ENCODE measurements at regions not wholly inside any gene's neighbourhood (a gene's known extent, or its start where the extent isn't known, plus 50 kb on each side); places are given as distances from the start of the nearest gene placed in this dataset.

GRCh38 chr12:33794954-33795353 is 227.3 kb upstream of the ALG10 start:
- Histone ChIP-seq H4K5ac (ENCODE audit: insufficient read length, low read depth, low read length) (no peak overlapping the region), H2BK120ac (ENCODE audit: low read depth, low read length, poor library complexity, severe bottlenecking) (no peak overlapping the region), H3K4ac (ENCODE audit: low read depth, low read length) (no peak overlapping the region), H2BK12ac (ENCODE audit: insufficient read length, low read depth, low read length) (no peak overlapping the region), H3K23ac (ENCODE audit: insufficient read length, low read depth, low read length) (no peak overlapping the region), H3K4me1 (ENCODE audit: insufficient read depth, low read length) (peaks cover 7% of the 10 kb centered on the region; the same call in 1 of the 2 replicates), H3K79me2 (ENCODE audit: insufficient read depth, low read length) (no peaks in the 10 kb centered on the region), H3K18ac (ENCODE audit: insufficient read length, low read depth, low read length) (no peak overlapping the region), H2AFZ (ENCODE audit: low read length) (no peak overlapping the region), H3K56ac (ENCODE audit: insufficient read length, low read depth, low read length) (no peak overlapping the region), H3K9me3 (ENCODE audit: control insufficient read depth, low read depth, low read length) (no peaks in the 10 kb centered on the region), H3T11ph (ENCODE audit: low read length) (no peak overlapping the region), H2BK15ac (ENCODE audit: low read depth, low read length) (no peak overlapping the region), H2AK5ac (ENCODE audit: insufficient read length, low read length) (no peak overlapping the region), H3K4me2 (ENCODE audit: insufficient read depth, insufficient read length, low read length) (no peak overlapping the region), H2BK5ac (ENCODE audit: insufficient read length, low read length) (no peak overlapping the region), H2BK20ac (ENCODE audit: low read depth, low read length, poor library complexity, severe bottlenecking) (no peak overlapping the region), H4K20me1 (ENCODE audit: control insufficient read depth, insufficient read depth, insufficient read length) (no peaks in the 10 kb centered on the region), H4K91ac (ENCODE audit: insufficient read length, low read depth, low read length) (no peak overlapping the region), H3K27ac (ENCODE audit: insufficient read length, low read depth, low read length) (no peak overlapping the region), H4K8ac (replicated peaks; ENCODE audit: insufficient read length, low read depth, low read length) (no peak overlapping the region), H3K14ac (ENCODE audit: insufficient read depth, low read length) (no peak overlapping the region), H3K9ac (ENCODE audit: extremely low read depth, insufficient read length, low read length) (no peak overlapping the region), H3K27me3 (ENCODE audit: insufficient read depth, low read length) (no peaks in the 10 kb centered on the region), H3K79me1 (ENCODE audit: insufficient read depth, low read depth, low read length, poor library complexity, severe bottlenecking) (no peaks in the 10 kb centered on the region), H3K23me2 (ENCODE audit: insufficient read length, low read depth, low read length, poor library complexity, severe bottlenecking) (no peaks in the 10 kb centered on the region)
- H3K4me3 Mint-ChIP-seq: no peak overlapping the region
- H3K27me3 Mint-ChIP-seq (ENCODE audit: low read depth): no peaks in the 10 kb centered on the region
- peaks cover 21 to 27% of the 10 kb centered on the region in 2 experiments for H3K9me3 Mint-ChIP-seq
- DNase-seq: no peak
- peaks cover 3 to 7% (median 4%) of the 10 kb centered on the region in 3 experiments; a peak in 3 of 7 replicates for H3K36me3 Mint-ChIP-seq (ENCODE audit: insufficient read depth in 1 of 3, low read depth in 3 of 3)
- H3K4me1 Mint-ChIP-seq: peaks cover 7 to 9% of the 10 kb centered on the region in 2 experiments
- TF ChIP-seq CTCF (conservative IDR thresholded peaks at IDR 0.05): no peak
- H3K27ac Mint-ChIP-seq: peak overlapping the region in 1 of 3 experiments; percentile 47; a peak in 2 of 7 replicates

All from H9 (cell line).